MV-4-11 (cell line): ENCODE measurements at regions not wholly inside any gene's neighbourhood (a gene's known extent, or its start where the extent isn't known, plus 50 kb on each side); places are given as distances from the start of the nearest gene placed in this dataset.

ENCODE experiments used
- DNase-seq: peaks from one replicate; lab custom pipeline; 2025; lab: John Stamatoyannopoulos, UW

GRCh38 chr1:58310469-58310868 lies 236.1 kb downstream of the OMA1 start:
- no peak for DNase-seq

DNA sequence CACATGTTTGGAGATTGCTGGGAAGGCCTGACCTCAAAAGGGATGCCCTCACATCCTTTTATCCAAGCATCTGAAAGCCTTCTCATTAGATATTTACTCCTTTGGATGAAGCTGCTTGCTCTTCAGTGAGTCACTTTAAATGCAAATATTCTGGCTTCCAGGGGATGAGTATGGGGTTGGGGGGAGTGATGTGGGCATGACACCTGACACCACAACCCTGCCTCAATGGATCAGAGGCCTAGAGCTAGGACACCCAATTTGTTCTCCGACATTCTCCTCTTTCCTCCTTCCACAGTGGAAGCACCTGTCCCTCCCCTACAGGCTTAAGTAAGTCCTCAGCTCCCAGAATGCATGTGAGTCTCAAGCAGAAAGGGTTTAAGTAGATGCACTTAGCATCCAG lies 238.3 kb downstream of the OMA1 start:
- no peak for DNase-seq

DNA sequence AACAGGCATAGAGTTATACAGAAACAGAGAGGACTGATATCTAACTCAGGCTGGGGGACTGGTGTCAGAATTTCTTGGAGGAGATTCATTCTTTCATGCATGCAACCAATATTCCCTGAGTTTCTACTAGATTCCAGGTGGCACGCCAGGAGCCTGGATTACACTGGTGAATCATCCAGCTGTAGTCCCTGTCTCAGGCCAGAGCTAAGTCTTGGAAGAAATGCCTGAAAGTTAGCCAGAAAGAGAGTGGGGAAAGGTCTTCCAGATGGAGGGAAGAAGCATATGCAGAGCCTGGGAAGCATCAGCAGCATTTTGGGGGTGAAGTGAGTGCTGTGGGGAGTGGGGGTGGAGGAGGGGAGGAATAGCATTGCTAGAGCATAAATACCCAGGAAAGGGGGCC lies 239.1 kb downstream of the OMA1 start:
- no peak for DNase-seq

GRCh38 chr1:58305622-58306021 lies 240.9 kb downstream of the OMA1 start:
- DNase-seq = no peak

GRCh38 chr1:58304346-58304975 lies 242.1 kb downstream of the OMA1 start:
- DNase-seq = no peak

GRCh38 chr1:58303841-58304240 lies 242.7 kb downstream of the OMA1 start:
- no peak for DNase-seq

- peak; percentile 77 for DNase-seq
Observed at GRCh38 chr1:58293388-58293787, 253.1 kb downstream of the OMA1 start.

DNA sequence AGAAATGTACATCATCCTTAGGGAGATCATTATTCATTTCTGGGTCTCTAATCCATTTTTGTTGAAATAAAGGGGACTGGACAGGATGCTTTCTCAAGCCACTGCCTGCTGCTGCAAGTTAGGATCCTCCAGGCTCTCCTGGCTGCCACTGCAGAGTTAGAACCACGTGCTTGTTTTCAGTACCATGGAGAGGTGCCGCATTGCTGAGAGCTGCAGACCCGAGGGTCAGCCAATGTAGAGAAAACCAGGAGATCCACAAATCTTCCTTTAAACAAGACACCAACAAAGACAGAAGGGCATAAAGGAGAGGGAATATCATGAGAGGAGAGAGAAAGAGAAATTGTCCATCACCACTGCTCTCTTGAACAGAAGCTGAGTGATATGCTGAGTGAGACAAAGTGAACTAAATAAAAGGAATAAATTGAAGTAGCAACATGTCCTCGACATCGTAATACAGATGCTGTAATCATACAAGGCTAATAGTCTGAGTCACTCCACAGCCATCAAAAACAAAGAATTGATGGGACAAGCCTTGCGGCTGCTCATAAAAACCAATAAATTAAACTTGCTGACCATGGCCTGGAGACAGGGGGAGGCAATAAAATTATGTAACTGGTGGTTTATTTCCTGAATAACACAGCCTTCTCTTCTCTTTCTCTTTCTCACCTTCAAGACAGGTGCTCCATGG lies 255.7 kb downstream of the OMA1 start:
- DNase-seq = peak; percentile 0

DNA sequence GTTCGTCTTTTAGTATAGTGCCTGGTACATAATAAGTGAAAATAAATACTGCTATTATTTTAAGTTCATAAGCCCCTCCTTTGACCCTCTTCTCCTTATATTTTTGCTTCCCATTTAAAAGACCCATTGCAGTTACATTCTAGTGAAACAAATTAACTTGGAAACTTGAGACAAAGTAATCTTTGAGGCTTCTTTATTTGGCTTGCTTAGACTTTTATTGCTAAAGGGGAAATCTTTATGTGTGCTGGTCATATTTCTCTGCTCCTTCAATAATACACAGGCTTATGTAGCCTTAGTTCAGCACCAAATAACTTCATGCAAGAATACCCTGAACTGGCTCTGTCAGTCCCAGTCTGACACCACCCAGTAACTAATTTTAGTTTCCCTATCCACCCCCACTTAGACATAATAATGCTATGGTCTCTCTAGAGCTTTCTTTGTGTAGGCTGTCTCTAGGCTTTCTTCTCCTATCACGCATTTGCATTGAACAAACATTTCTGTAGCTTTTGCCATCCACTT lies 257.8 kb downstream of the OMA1 start:
- DNase-seq = no peak

- DNase-seq = no peak
Observed at GRCh38 chr1:58287894-58288623, 258.5 kb downstream of the OMA1 start.

GRCh38 chr1:58284225-58284510 lies 262.4 kb downstream of the OMA1 start:
- DNase-seq = no peak

- no peak for DNase-seq
Observed at GRCh38 chr1:58283388-58284224, 262.9 kb downstream of the OMA1 start.

GRCh38 chr1:58282623-58283387 lies 263.7 kb downstream of the OMA1 start:
- DNase-seq = peak; percentile 18

- no peak for DNase-seq
Observed at GRCh38 chr1:58266242-58266641, 280.3 kb downstream of the OMA1 start.

DNA sequence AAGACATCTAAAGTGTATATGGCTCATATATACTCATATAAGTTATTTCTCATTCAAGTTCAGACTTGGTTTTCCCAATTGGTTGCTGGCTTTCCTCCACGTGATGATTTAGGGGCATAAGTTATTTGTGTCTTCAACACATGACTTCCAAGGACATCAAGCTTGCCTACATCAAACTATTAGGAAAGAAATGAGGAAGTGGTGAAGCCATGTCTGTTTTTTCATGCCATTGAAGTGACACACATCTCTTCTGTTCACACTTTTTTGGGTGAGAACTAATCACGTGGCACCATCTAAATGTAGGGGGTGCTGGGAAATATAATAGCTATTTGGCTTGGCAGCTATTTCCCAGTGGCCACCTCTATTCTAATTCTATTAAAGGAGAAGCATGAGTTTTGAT lies 282.1 kb downstream of the OMA1 start:
- peak; percentile 68 for DNase-seq

DNA sequence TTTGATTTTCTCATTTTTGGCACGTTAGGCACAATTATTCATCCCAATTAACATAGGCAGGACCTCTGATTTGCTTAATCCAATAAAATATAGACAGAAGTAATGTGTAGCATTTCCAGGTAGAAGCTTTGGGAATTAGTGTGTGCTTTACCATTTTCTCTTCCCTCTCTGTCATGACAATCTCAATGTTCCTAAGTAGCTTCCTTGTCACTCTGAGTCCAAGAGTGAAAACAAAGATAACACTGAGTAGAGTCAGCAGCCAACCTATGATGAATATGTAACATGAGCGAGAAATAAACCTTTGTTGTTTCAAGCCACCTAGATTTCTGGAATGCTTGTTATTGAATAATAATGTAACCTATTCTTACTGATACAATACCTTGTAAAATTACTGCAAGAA lies 283.8 kb downstream of the OMA1 start:
- no peak for DNase-seq

- no peak for DNase-seq
Observed at GRCh38 chr1:58258082-58258481, 288.4 kb downstream of the OMA1 start.

- DNase-seq = no peak
Observed at GRCh38 chr1:58257003-58257402, 289.5 kb downstream of the OMA1 start.

GRCh38 chr1:58256546-58256945 lies 290.0 kb downstream of the OMA1 start:
- DNase-seq = no peak

DNA sequence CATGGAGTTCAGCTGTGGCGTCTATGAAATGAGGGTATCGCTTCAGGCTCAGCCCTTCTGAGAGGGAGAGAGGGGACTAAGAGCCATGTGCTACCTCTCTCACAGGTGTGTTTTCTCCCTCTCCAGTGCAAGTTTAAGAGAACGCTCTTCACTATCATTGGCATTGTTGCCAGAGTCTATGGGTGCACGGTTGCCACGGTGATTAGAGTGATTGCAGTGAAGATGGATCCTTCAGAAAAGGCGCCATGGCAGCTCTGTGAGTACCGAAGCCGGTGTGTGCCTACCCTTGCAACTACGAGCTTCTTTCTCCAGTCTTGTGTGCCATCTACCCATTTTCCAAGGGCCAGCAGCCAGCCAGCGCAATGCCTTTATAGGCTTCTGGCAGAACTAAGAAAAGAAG lies 290.5 kb downstream of the OMA1 start:
- no peak for DNase-seq

- DNase-seq = no peak
Observed at GRCh38 chr1:58255192-58255591, 291.3 kb downstream of the OMA1 start.
